H9 (cell line): ENCODE measurements at regions not wholly inside any gene's neighbourhood (a gene's known extent, or its start where the extent isn't known, plus 50 kb on each side); places are given as distances from the start of the nearest gene placed in this dataset.

Source experiments
- DNase-seq: peaks from one replicate; pipeline ENCODE4 v3.0.0-alpha.2; 2017
- H2AFZ ChIP-seq: one replicate; pipeline ENCODE4 v1.6.1; 2013; ENCODE audit warnings: mild to moderate bottlenecking, low read length, control low read depth, moderate library complexity
- H2AK5ac ChIP-seq: 2 replicates; pipeline ENCODE4 v1.6.1; 2013; ENCODE audit warnings: low read length, control low read depth, mixed read lengths; ENCODE audit not compliant: insufficient read length
- H2BK120ac ChIP-seq: one replicate; pipeline ENCODE4 v1.6.1; 2013; ENCODE audit warnings: low read depth, mild to moderate bottlenecking, low read length, control low read depth, inconsistent platforms; ENCODE audit not compliant: poor library complexity, severe bottlenecking
- H2BK12ac ChIP-seq: 2 replicates; pipeline ENCODE4 v1.6.1; 2013; ENCODE audit warnings: low read length, control low read depth, mixed read lengths, low read depth; ENCODE audit not compliant: insufficient read length
- H2BK15ac ChIP-seq: 2 replicates; pipeline ENCODE4 v1.6.1; 2013; ENCODE audit warnings: low read depth, low read length, control low read depth
- H2BK20ac ChIP-seq: one replicate; pipeline ENCODE4 v1.6.1; 2013; ENCODE audit warnings: low read depth, mild to moderate bottlenecking, low read length, control low read depth, inconsistent platforms; ENCODE audit not compliant: poor library complexity, severe bottlenecking
- H2BK5ac ChIP-seq: 2 replicates; pipeline ENCODE4 v1.6.1; 2013; ENCODE audit warnings: low read length, control low read depth, mixed read lengths; ENCODE audit not compliant: insufficient read length
- H3K14ac ChIP-seq: 2 replicates; pipeline ENCODE4 v1.6.1; 2013; ENCODE audit warnings: low read length, control low read depth; ENCODE audit not compliant: insufficient read depth
- H3K18ac ChIP-seq: 2 replicates; pipeline ENCODE4 v1.6.1; 2013; ENCODE audit warnings: low read depth, mild to moderate bottlenecking, mixed read lengths, low read length, control low read depth; ENCODE audit not compliant: insufficient read length
- H3K23ac ChIP-seq: 2 replicates; pipeline ENCODE4 v1.6.1; 2013; ENCODE audit warnings: low read length, control low read depth, mixed read lengths, low read depth; ENCODE audit not compliant: insufficient read length
- H3K23me2 ChIP-seq: 2 replicates; pipeline ENCODE4 v1.6.1; 2013; ENCODE audit warnings: low read depth, mild to moderate bottlenecking, mixed read lengths, low read length, control low read depth; ENCODE audit not compliant: insufficient read length, poor library complexity, severe bottlenecking
- H3K27ac ChIP-seq: 2 replicates; pipeline ENCODE4 v1.5.1; 2013; ENCODE audit warnings: low read length, control low read depth, mixed read lengths, low read depth; ENCODE audit not compliant: insufficient read length
- H3K27me3 ChIP-seq: 2 replicates; pipeline ENCODE4 v1.6.1; 2013; ENCODE audit warnings: low read length, control low read depth, inconsistent platforms; ENCODE audit not compliant: insufficient read depth
- H3K4ac ChIP-seq: 2 replicates; pipeline ENCODE4 v1.6.1; 2013; ENCODE audit warnings: low read depth, mild to moderate bottlenecking, control low read depth, inconsistent platforms, low read length, moderate library complexity
- H3K4me1 ChIP-seq: 2 replicates; pipeline ENCODE4 v1.6.1; 2013; ENCODE audit warnings: low read length, control low read depth, inconsistent platforms; ENCODE audit not compliant: insufficient read depth
- H3K4me2 ChIP-seq: 2 replicates; pipeline ENCODE4 v1.6.1; 2013; ENCODE audit warnings: low read length, control low read depth, mixed read lengths; ENCODE audit not compliant: insufficient read length, insufficient read depth
- H3K56ac ChIP-seq: 2 replicates; pipeline ENCODE4 v1.6.1; 2013; ENCODE audit warnings: low read depth, mild to moderate bottlenecking, mixed read lengths, low read length, control low read depth; ENCODE audit not compliant: insufficient read length
- H3K79me1 ChIP-seq: 2 replicates; pipeline ENCODE4 v1.6.1; 2013; ENCODE audit warnings: low read depth, mild to moderate bottlenecking, moderate library complexity, low read length, control low read depth, inconsistent platforms; ENCODE audit not compliant: insufficient read depth, poor library complexity, severe bottlenecking
- H3K79me2 ChIP-seq: 2 replicates; pipeline ENCODE4 v1.6.1; 2013; ENCODE audit warnings: low read length, control low read depth, inconsistent platforms; ENCODE audit not compliant: insufficient read depth
- H3K9ac ChIP-seq: 2 replicates; pipeline ENCODE4 v1.6.1; 2013; ENCODE audit warnings: low read length, control low read depth, mixed read lengths; ENCODE audit not compliant: insufficient read length; ENCODE audit errors: extremely low read depth
- H3K9me3 ChIP-seq: one replicate; pipeline ENCODE4 v1.6.1; 2013; ENCODE audit warnings: low read depth, low read length, inconsistent platforms; ENCODE audit not compliant: control insufficient read depth
- H3T11ph ChIP-seq: one replicate; pipeline ENCODE4 v1.6.1; 2013; ENCODE audit warnings: mild to moderate bottlenecking, low read length, control low read depth, inconsistent platforms
- H4K20me1 ChIP-seq: one replicate; pipeline ENCODE4 v1.6.1; 2013; ENCODE audit not compliant: control insufficient read depth, insufficient read length, insufficient read depth
- H4K5ac ChIP-seq: 2 replicates; pipeline ENCODE4 v1.6.1; 2013; ENCODE audit warnings: low read depth, mild to moderate bottlenecking, mixed read lengths, low read length, control low read depth; ENCODE audit not compliant: insufficient read length
- H4K8ac ChIP-seq: replicated peaks from 2 replicates; pipeline ENCODE4 v1.6.1; 2013; ENCODE audit warnings: low read length, control low read depth, mixed read lengths, low read depth; ENCODE audit not compliant: insufficient read length
- H4K91ac ChIP-seq: 2 replicates; pipeline ENCODE4 v1.6.1; 2013; ENCODE audit warnings: low read depth, mild to moderate bottlenecking, moderate library complexity, mixed read lengths, low read length, control low read depth; ENCODE audit not compliant: insufficient read length
- H3K27ac Mint-ChIP-seq, 3 experiments: 2 replicates in 2 of 3; 3 replicates in 1 of 3; pipeline ENCODE4 v1.8.0; 2020 to 2021; ENCODE audit warnings: mixed read lengths in 3 of 3, mild to moderate bottlenecking in 1 of 3, moderate library complexity in 1 of 3
- H3K27me3 Mint-ChIP-seq: 2 replicates; pipeline ENCODE4 v1.8.0; 2021; ENCODE audit warnings: low read depth, mild to moderate bottlenecking, moderate library complexity, mixed read lengths
- H3K36me3 Mint-ChIP-seq, 3 experiments: 2 replicates in 2 of 3; 3 replicates in 1 of 3; pipeline ENCODE4 v1.8.0; 2020 to 2021; ENCODE audit warnings: low read depth in 3 of 3, mixed read lengths in 3 of 3; ENCODE audit not compliant: insufficient read depth in 1 of 3
- H3K4me1 Mint-ChIP-seq, 2 experiments: 2 replicates each; pipeline ENCODE4 v1.8.0; 2020; ENCODE audit warnings: mixed read lengths in 2 of 2
- H3K4me3 Mint-ChIP-seq, 2 experiments: 2 replicates in 1 of 2; 3 replicates in 1 of 2; pipeline ENCODE4 v1.8.0; 2020 to 2021; ENCODE audit warnings: mild to moderate bottlenecking in 2 of 2, mixed read lengths in 2 of 2, moderate library complexity in 1 of 2
- H3K9me3 Mint-ChIP-seq, 2 experiments: 2 replicates in 1 of 2; 3 replicates in 1 of 2; pipeline ENCODE4 v1.8.0; 2020; ENCODE audit warnings: mild to moderate bottlenecking in 2 of 2, mixed read lengths in 2 of 2, moderate library complexity in 1 of 2
- CTCF ChIP-seq: fragments of 200-600 bp; sonication (generic); conservative IDR thresholded peaks from 3 replicates; pipeline ENCODE4 v1.8.0; 2021; ENCODE audit warnings: antibody characterized with exemption, mild to moderate bottlenecking
- WGBS: extraction: QIAGEN DNeasy Blood & Tissue Kit; methylation state at CpG from one replicate; pipeline ENCODE4 v1.1.7; 2013; ENCODE audit warnings: missing lambda C conversion rate, low lambda C conversion rate, mixed read lengths; ENCODE audit not compliant: insufficient read length; ENCODE audit errors: extremely low coverage; 5-methylcytosine and 5-hydroxymethylcytosine counted together

GRCh38 chr14:95391331-95391730 lies 71.6 kb upstream of the CLMN start:
- H2BK15ac ChIP-seq = no peak overlapping the region
- no peak for TF ChIP-seq CTCF
- H4K8ac ChIP-seq = no peak overlapping the region
- H2AK5ac ChIP-seq = no peak overlapping the region
- H3K23ac ChIP-seq = no peak overlapping the region
- H3K4me2 ChIP-seq = no peak overlapping the region
- Mint-ChIP-seq H3K4me3 (no peak overlapping the region), H3K9me3 (peaks cover 4 to 10% of the 10 kb centered on the region in 2 experiments; a peak in 2 of 5 replicates), H3K27me3 (peaks cover 9% of the 10 kb centered on the region), H3K36me3 (peaks cover 0 to 2% (median 0%) of the 10 kb centered on the region in 3 experiments; a peak in 1 of 7 replicates), H3K27ac (no peak overlapping the region), H3K4me1 (peaks cover 3 to 4% of the 10 kb centered on the region in 2 experiments; a peak in 2 of 4 replicates)
- H3K27ac ChIP-seq = no peak overlapping the region
- no peak overlapping the region for H3K9ac ChIP-seq
- no peak overlapping the region for H2AFZ ChIP-seq
- no peaks in the 10 kb centered on the region for H3K79me1 ChIP-seq
- H2BK20ac ChIP-seq = no peak overlapping the region
- H3K23me2 ChIP-seq = no peaks in the 10 kb centered on the region
- H4K5ac ChIP-seq = no peak overlapping the region
- no peaks in the 10 kb centered on the region for H3K79me2 ChIP-seq
- H3T11ph ChIP-seq = no peak overlapping the region
- no peak overlapping the region for H3K56ac ChIP-seq
- H3K4ac ChIP-seq = no peak overlapping the region
- H2BK5ac ChIP-seq = no peak overlapping the region
- no peak overlapping the region for H2BK120ac ChIP-seq
- H3K4me1 ChIP-seq = no peaks in the 10 kb centered on the region
- H2BK12ac ChIP-seq = no peak overlapping the region
- no peak for DNase-seq
- H3K9me3 ChIP-seq = no peaks in the 10 kb centered on the region
- no peaks in the 10 kb centered on the region for H3K27me3 ChIP-seq
- H3K18ac ChIP-seq = no peak overlapping the region
- H4K91ac ChIP-seq = no peak overlapping the region
- H3K14ac ChIP-seq = no peak overlapping the region
- WGBS = no CpG with 5 or more reads among the region's 2 CpGs
- no peaks in the 10 kb centered on the region for H4K20me1 ChIP-seq
